Panc1 (cell line): ENCODE measurements at regions not wholly inside any gene's neighbourhood (a gene's known extent, or its start where the extent isn't known, plus 50 kb on each side); places are given as distances from the start of the nearest gene placed in this dataset.

ENCODE experiments used
- ATAC-seq: fragments of 200-7000 bp; cut with Tn5 transposase; 2 replicates; pipeline ENCODE4 v1.9.1; 2020; ENCODE audit warnings: mild to moderate bottlenecking, moderate library complexity
- BruUV-seq: library from RNA; stranded (reverse); fragments of 400-500 nt; replicated peaks from 2 replicates; lab custom pipeline; 2021; lab: Mats Ljungman, UMichigan
- CTCF ChIA-PET: fragments of 300-600 bp; sonication (Branson Sonifier 250); formaldehyde crosslinking; loops from one replicate; lab custom pipeline; 2022; ENCODE audit warnings: antibody characterized with exemption; lab: Charles Lee
- POLR2A ChIA-PET: fragments of 300-600 bp; sonication (Branson Sonifier 250); formaldehyde crosslinking; loops from one replicate; lab custom pipeline; 2022; ENCODE audit warnings: antibody characterized with exemption; lab: Charles Lee
- DNase-seq: peaks from one replicate; pipeline ENCODE4 v3.0.0-alpha.2; 2010; ENCODE audit warnings: low read depth, low spot score
- H3K27ac ChIP-seq: 2 replicates; pipeline ENCODE4 v1.5.1; 2011; ENCODE audit warnings: mild to moderate bottlenecking, low read length, inconsistent platforms
- H3K27me3 ChIP-seq: fragments of 200-500 bp; sonication (Bioruptor generic); 2 replicates; pipeline ENCODE4 v1.6.0; 2014; ENCODE audit warnings: low read length, inconsistent platforms; ENCODE audit not compliant: control insufficient read depth, insufficient read depth
- H3K36me3 ChIP-seq: fragments of 200-500 bp; sonication (Bioruptor generic); 2 replicates; pipeline ENCODE4 v1.5.1; 2014; ENCODE audit warnings: inconsistent platforms, mild to moderate bottlenecking, low read length, moderate library complexity; ENCODE audit not compliant: control insufficient read depth, insufficient read depth
- H3K4me1 ChIP-seq: 2 replicates; pipeline ENCODE4 v1.5.1; 2011; ENCODE audit warnings: inconsistent platforms, mild to moderate bottlenecking, low read length, moderate library complexity; ENCODE audit not compliant: control insufficient read depth, insufficient read depth
- H3K4me3 ChIP-seq, 2 experiments: 2 replicates each; pipeline ENCODE4 v1.5.1; 2011 to 2012; ENCODE audit warnings: low read depth in 2 of 2, low read length in 2 of 2, mild to moderate bottlenecking in 2 of 2, inconsistent platforms in 1 of 2, moderate library complexity in 1 of 2
- H3K9me3 ChIP-seq: fragments of 200-500 bp; sonication (Bioruptor generic); 2 replicates; pipeline ENCODE4 v1.5.1; 2014; ENCODE audit warnings: low read depth, mild to moderate bottlenecking, inconsistent platforms, low read length, moderate library complexity; ENCODE audit not compliant: control insufficient read depth, insufficient read depth
- POLR2AphosphoS5 ChIP-seq: IDR thresholded peaks from 2 replicates; pipeline ENCODE4 v1.6.1; 2012; ENCODE audit warnings: mild to moderate bottlenecking, low read depth, low read length, moderate library complexity
- SIN3A ChIP-seq: IDR thresholded peaks from 2 replicates; pipeline ENCODE4 v1.6.1; 2012; ENCODE audit warnings: low read depth, mild to moderate bottlenecking, low read length, moderate library complexity, borderline replicate concordance; ENCODE audit not compliant: insufficient read depth
- TCF7L2 ChIP-seq: IDR thresholded peaks from 2 replicates; pipeline ENCODE4 v1.6.1; 2011; ENCODE audit warnings: mild to moderate bottlenecking, low read depth, low read length, inconsistent platforms
- in situ Hi-C: cut with HindIII; loops from 2 replicates; pipeline ENCODE4 v1.10.0; 2016; ENCODE audit warnings: low sequenced_read_pairs, low pct_unique_long_range_greater_than_20kb
- intact Hi-C: fragments of 100-400 bp; cut with micrococcal nuclease; formaldehyde crosslinking; loops from one replicate; pipeline ENCODE4 v1.10.0; 2022; ENCODE audit not compliant: unreplicated experiment
- TF ChIP-seq, protein P1 (sequence below), 2 experiments: IDR thresholded peaks; 2 replicates each; pipeline ENCODE4 v1.6.1; 2011 to 2012; ENCODE audit warnings: low read depth in 2 of 2, control low read depth in 1 of 2, low read length in 1 of 2, mild to moderate bottlenecking in 1 of 2, moderate library complexity in 1 of 2; ENCODE audit not compliant: insufficient read depth in 1 of 2
- TF ChIP-seq, protein P2 (sequence below): fragments of 450-650 bp; IDR thresholded peaks from 2 replicates; pipeline ENCODE4 v1.5.1; 2017; ENCODE audit warnings: mild to moderate bottlenecking

DNA sequence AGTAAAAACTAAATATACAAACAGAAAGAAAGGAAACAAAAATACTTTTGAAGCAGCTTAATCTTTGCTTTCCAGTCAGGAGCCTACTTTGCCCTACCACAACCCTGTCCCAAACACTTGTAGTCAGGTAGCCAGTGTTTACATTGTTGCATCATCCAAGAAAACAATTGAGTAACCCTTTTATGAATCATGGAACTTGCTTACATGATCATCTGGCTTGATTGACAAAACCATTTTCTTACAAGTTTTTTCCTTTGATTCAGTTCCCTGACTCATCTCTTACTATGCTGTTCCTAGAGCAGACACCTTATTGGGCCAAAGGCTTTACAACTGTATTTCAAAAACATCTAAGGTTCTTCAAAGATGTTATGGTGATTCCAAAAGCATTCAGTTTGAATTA is 740.1 kb downstream of the KLHL13 start:
- ChIA-PET CTCF (no interaction called here), POLR2A (no interaction called here)
- Histone ChIP-seq H3K36me3 (no peaks in the 10 kb centered on the region), H3K4me3 (no peak overlapping the region), H3K9me3 (no peaks in the 10 kb centered on the region), H3K27ac (no peak overlapping the region), H3K4me1 (no peaks in the 10 kb centered on the region), H3K27me3 (no peaks in the 10 kb centered on the region)
- no TSS peak for BruUV-seq
- intact Hi-C loops = no loop called here
- DNase-seq (peak; percentile 12), ATAC-seq (no peak)
- TF ChIP-seq POLR2AphosphoS5 (no peak), SIN3A (no peak), TCF7L2 (no peak)
- TF ChIP-seq, protein P1, sequence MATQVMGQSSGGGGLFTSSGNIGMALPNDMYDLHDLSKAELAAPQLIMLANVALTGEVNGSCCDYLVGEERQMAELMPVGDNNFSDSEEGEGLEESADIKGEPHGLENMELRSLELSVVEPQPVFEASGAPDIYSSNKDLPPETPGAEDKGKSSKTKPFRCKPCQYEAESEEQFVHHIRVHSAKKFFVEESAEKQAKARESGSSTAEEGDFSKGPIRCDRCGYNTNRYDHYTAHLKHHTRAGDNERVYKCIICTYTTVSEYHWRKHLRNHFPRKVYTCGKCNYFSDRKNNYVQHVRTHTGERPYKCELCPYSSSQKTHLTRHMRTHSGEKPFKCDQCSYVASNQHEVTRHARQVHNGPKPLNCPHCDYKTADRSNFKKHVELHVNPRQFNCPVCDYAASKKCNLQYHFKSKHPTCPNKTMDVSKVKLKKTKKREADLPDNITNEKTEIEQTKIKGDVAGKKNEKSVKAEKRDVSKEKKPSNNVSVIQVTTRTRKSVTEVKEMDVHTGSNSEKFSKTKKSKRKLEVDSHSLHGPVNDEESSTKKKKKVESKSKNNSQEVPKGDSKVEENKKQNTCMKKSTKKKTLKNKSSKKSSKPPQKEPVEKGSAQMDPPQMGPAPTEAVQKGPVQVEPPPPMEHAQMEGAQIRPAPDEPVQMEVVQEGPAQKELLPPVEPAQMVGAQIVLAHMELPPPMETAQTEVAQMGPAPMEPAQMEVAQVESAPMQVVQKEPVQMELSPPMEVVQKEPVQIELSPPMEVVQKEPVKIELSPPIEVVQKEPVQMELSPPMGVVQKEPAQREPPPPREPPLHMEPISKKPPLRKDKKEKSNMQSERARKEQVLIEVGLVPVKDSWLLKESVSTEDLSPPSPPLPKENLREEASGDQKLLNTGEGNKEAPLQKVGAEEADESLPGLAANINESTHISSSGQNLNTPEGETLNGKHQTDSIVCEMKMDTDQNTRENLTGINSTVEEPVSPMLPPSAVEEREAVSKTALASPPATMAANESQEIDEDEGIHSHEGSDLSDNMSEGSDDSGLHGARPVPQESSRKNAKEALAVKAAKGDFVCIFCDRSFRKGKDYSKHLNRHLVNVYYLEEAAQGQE (IDR thresholded peaks at IDR 0.05; ENCODE audit: insufficient read depth in 1 of 2, low read depth in 2 of 2, low read length in 1 of 2) = no peak
- TF ChIP-seq, protein P2, sequence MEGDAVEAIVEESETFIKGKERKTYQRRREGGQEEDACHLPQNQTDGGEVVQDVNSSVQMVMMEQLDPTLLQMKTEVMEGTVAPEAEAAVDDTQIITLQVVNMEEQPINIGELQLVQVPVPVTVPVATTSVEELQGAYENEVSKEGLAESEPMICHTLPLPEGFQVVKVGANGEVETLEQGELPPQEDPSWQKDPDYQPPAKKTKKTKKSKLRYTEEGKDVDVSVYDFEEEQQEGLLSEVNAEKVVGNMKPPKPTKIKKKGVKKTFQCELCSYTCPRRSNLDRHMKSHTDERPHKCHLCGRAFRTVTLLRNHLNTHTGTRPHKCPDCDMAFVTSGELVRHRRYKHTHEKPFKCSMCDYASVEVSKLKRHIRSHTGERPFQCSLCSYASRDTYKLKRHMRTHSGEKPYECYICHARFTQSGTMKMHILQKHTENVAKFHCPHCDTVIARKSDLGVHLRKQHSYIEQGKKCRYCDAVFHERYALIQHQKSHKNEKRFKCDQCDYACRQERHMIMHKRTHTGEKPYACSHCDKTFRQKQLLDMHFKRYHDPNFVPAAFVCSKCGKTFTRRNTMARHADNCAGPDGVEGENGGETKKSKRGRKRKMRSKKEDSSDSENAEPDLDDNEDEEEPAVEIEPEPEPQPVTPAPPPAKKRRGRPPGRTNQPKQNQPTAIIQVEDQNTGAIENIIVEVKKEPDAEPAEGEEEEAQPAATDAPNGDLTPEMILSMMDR = no peak
- in situ Hi-C loops = no loop called here

DNA sequence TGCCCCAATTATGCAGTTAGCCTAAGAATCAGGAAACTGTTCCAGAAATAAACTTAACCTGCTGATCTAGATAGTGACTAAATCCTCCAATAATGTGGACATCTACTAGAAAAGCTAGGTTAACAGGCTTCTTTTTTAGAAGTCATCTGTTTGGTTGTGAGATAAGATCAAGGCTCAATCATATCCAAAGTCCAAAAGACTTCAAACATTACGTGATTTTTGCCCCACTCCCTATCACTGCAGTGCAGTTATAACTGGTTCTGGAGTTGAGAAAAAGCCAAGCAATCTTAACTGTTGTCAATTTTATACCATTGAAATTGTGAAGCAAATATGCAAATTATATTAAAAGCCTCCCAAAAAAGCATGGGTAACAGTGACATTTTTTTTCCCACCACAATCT is 781.4 kb downstream of the KLHL13 start:
- Histone ChIP-seq H3K27me3 (no peaks in the 10 kb centered on the region), H3K4me3 (no peak overlapping the region), H3K4me1 (no peaks in the 10 kb centered on the region), H3K27ac (no peak overlapping the region), H3K9me3 (no peaks in the 10 kb centered on the region), H3K36me3 (no peaks in the 10 kb centered on the region)
- ChIA-PET CTCF (no interaction called here), POLR2A (no interaction called here)
- no TSS peak for BruUV-seq
- ATAC-seq = no peak
- no peak for TF ChIP-seq POLR2AphosphoS5
- no peak for TF ChIP-seq TCF7L2
- TF ChIP-seq, protein P2 = no peak
- no peak for TF ChIP-seq SIN3A
- TF ChIP-seq, protein P1 (IDR thresholded peaks at IDR 0.05; ENCODE audit: insufficient read depth in 1 of 2, low read depth in 2 of 2, low read length in 1 of 2) = no peak
- intact Hi-C loops = no loop called here
- in situ Hi-C loops = no loop called here
- DNase-seq = no peak
